ENCODE measurements at regions not wholly inside any gene's neighbourhood (a gene's known extent, or its start where the extent isn't known, plus 50 kb on each side); places are given as distances from the start of the nearest gene placed in this dataset.

DNA sequence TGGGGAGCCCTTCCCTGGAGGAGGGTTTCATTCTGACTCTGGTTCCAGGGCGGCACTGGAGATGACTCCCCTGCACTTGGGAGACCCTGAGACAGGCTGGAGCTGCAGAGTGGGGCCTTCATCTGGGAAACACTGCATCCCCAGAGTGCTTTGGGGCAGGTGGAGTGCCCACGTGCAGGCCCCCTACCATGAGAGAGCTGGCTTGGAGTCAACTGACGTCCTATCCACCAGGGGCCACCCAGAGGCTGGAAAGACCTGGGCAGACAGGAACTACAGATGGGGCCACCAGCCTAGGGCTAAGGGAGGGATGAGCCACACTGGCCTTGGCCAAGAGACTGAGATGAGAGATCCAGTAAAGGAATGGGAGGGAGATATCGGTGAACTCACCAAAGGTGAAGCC is 153.8 kb downstream of the ASB1 start:
- no peak for DNase-seq (ENCODE audit: low read depth in 2 of 2)

DNA sequence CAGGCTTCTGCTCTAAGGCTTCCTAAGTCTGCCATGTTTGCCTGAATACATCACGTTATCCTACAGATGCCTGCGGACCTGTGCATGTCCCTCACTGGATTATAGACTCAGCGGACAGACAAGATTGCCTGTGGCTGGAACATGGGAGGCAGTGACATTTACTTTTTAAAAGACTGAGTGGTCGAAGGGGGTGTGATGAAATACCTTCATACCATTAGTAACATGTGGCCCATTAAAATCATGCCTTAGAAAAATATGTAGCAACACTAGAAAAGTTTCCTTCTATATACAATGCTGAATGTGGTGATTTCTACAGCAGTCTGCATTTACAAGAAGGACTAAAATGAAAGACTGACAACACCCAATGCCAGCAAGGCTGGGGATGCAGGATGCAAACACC is 154.4 kb downstream of the ASB1 start:
- DNase-seq (ENCODE audit: low read depth in 2 of 2): no peak

DNA sequence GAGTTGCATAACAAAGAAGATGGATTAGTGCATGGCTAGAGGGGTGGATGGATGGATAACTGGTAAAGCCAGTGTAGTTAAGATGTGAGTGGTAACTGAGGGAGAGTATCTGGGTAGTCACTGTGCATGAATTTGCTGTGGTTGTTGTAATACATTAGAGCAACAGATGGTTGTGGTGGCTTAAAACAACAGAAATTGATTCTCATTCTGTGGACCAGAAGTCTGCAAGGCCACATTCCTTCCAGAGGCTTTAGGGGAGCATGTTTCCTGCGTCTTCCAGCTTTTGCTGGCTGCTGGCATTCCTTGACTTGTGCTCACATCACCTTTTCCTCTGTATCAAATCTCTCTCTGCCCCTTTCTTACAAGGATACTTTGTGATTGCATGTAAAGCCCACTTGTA is 155.4 kb downstream of the ASB1 start:
- no peak for DNase-seq (ENCODE audit: low read depth in 2 of 2)

- DNase-seq (ENCODE audit: low read depth in 2 of 2): no peak
Observed at GRCh38 chr2:238584617-238585016, 157.9 kb downstream of the ASB1 start.

DNA sequence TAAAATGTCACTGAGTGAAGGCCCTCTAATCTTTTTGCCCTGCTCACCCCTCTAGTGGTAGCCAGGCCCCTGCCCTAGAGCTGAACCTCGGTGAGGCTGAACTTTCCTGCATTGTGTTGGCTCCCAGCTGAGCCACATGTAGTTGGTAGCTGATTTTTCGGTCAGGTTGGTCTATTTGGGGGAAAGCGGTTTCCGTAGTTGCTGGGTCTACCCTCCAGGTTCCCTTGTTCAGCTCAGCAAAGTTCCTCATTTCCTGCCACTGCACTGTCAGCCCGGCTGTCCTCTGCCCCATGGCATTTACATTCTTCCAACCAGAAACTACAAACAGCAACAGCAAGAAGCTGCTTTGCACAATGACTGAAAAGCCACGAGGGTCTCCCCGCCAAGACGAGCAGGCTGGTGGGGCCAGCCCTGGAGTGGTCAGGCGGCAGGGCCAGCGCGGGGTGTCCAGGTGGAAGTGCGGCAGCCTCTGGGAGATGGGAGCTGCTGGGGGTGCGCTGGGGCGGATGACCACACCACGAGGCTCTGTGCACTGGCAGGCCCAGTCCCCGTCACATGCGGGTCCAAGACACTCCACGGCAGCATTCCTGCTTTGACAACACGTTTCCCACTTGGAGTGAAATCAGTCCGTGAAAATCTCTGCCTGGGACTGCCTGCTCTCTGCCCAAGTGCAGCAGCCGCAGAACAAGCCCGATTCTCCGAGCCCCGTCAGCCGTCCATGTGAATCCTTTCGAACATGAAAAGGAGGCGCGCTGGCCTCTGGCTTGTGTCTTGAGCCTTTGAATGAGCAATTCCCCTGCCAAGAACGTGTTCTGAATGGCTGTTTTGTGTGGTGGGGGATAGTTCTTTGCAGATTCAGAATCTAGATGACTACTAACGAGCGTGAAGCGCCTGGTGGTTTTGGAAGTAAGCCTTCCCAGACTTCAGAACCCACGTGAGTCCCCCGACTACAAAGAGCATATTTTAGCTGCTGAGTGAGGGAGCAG is 159.4 kb downstream of the ASB1 start:
- no peak for DNase-seq (ENCODE audit: low read depth in 2 of 2)

DNA sequence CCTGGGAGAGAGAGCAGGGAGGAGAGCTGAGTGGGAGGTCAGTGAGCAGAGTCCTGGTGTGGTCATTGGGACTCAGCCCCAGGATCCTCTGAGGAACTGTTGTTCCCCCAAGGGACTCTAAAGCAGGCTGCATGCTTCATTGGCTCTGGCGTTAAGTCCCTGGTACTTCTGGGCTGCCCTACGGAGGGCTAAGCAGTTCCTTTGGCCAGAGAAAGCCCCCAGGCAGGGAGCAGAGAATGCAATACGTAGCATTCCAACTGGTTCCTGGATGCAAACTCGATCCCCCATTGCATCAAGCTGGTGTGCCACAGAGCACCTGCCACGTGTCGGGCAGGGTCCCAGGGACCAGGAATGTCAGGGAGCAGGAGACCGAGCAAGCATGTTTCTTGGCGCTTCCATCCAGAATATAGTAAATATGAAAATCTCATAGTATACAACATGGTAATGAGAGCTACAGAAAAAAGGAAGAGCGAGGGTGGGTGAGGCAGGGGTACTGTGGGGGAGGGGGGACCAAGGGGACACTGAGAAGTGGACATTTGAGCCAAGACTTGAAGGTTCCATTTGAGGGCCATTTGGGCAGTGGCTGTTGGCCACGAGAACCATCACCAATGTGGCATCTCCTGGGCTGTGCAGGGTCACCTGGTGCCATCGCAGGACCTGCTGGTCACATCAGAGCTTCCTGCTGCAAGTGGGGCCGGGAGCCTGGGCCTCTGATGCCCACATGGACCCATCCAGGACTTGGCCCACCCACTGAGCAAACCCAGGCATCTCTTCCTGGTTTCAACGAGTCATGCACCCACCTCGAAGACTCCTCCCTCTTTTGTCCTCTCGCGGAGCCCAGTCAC is 160.4 kb downstream of the ASB1 start:
- DNase-seq (ENCODE audit: low read depth in 2 of 2): no peak

- DNase-seq (ENCODE audit: low read depth in 2 of 2): no peak
Observed at GRCh38 chr2:238587776-238588660, 161.3 kb downstream of the ASB1 start.

DNA sequence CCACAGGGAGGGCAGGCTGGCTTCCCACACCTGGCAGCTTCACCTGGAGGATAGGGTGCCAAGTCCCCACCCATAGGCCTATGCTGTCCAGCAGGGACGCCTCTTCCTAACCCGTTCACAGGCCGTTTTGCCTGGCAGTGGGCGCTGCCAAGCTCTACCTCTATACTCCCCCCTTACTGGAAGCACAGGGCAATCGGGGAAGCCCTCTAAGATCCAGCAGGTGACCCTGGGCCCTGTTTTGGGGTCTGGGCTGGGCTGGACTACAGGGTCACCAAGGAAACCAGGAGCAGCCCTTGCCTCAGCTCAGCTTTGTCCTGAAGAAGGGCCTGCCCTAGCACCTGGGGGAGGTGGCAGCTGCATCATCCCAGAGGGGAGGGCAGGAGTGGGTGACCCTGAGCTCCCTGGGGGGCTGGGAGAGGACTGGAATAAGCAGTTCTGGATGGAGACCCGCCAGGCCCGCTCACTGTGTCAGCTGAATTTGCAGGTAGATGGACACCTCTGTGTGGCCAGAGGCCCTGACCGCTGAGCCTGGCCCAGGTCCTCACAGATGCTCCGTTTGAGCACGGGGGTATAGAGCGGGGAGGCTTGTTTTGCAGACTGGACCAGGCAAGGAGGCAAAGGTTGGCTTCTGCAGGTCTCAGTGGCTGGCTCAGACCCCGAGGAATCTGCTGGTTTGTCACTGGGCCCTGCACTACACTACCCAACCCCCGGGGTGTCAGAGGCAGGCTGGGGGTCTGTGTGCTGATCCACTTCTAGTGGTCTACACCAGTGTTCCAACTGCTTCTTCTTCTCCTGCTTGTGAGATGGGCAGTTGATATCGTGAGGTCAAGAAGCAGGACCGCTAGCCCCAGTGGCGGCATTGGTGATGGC is 163.1 kb downstream of the ASB1 start:
- no peak for DNase-seq (ENCODE audit: low read depth in 2 of 2)

DNA sequence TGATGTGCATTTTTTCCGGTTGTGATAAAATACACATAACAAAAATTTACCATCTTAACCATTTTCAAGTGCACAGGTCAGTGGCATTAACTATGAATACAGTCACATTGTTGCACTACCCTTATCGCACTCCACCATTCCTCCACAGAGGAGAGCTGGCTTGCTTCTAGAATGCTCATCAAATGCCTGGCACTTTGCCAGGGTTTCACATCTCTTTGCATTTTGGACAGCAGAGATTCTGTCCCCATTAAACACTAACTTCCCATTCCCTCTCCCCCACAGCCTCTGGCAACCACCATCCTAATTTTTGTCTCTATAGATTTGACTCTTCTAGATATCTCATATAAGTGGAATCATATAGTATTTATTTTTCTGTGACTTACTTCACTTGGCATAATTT is 165.0 kb downstream of the ASB1 start:
- no peak for DNase-seq (ENCODE audit: low read depth in 2 of 2)

DNA sequence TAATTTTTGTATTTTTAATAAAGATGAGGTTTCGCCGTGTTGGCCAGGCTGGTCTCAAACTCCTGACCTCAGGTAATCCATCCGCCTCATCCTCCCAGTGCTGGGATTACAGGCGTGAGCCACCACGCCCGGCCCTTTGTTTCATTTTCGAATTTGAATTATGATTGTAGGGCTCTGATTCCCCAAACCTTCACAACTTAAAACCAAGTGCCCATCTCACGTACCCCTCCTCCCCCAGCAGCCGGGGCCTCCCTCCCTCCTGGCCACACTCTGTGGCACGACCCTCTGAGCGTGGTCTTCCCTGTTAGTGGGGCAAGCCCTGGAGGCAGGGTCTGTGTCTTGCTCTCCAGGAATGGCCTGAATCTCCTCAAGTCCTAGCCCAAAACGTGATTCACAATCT is 166.5 kb downstream of the ASB1 start:
- DNase-seq (ENCODE audit: low read depth in 2 of 2): no peak

DNA sequence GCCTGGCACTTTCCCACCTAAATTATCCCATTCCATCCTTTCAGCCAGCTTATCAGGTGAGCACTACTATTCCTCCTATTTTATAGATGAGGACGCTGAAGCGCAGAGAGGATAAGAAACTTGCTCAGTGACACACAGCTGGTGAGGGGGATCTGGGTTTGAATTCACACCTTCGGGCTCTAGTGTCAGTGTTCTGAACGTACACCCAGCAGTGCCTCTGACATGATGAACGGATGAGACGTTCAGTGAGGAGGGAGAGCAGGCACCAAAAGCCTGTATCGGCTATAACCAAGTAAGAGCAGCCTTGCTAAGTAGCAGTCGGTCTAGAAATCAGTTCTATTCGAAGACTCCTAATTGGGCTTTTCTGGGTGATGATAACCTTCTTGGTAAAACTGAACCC is 167.0 kb downstream of the ASB1 start:
- DNase-seq (ENCODE audit: low read depth in 2 of 2): no peak

DNA sequence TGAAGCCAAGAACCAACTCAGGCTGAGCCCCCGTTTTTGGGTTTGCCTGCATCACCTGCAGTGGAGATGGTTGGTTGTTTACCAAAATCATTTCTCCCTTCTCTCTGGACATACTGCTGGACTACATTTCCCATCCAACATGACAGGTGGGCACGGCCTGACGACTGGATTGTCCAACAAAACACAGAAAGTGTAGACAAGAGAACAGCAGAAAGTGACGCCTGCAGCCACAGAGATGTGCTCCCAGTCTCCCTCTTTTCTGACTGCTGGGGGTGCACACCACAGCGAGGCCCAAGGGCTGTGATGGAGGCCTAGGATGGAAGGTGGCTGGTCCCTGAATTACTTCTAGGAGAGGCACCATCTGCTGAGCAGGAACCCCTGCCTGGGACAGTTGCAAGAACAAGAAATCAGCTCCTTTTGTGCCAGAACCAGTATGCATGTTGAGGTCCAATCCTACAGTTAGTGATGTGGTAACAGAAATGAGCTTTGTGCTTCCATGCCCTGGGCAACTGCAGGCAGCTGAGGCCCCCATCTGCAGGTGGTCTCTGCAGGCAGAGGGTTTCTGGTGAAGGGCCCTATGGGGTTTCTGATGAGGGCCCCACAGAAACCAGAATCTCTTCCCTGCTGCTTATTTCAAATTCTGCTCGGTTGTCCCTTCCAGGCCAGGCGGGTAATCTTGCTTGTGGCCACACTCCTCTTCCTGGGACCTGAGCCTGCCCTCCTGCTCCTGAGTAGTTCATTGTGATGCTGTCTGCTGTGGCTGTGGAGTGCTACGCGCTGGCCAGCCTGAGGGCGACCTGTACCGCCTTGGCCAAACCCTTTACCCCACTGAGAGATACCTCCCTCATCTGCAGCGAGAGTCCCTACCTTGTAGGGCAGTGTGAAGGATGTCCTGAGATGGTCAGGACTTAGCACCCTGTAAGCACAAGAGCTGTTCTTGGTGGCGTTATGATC is 168.3 kb downstream of the ASB1 start:
- DNase-seq (ENCODE audit: low read depth in 2 of 2): no peak

GRCh38 chr2:238595750-238596570 is 169.2 kb downstream of the ASB1 start:
- no peak for DNase-seq (ENCODE audit: low read depth in 2 of 2)

GRCh38 chr2:238596571-238597551 is 170.1 kb downstream of the ASB1 start:
- DNase-seq (ENCODE audit: low read depth in 2 of 2): no peak

DNA sequence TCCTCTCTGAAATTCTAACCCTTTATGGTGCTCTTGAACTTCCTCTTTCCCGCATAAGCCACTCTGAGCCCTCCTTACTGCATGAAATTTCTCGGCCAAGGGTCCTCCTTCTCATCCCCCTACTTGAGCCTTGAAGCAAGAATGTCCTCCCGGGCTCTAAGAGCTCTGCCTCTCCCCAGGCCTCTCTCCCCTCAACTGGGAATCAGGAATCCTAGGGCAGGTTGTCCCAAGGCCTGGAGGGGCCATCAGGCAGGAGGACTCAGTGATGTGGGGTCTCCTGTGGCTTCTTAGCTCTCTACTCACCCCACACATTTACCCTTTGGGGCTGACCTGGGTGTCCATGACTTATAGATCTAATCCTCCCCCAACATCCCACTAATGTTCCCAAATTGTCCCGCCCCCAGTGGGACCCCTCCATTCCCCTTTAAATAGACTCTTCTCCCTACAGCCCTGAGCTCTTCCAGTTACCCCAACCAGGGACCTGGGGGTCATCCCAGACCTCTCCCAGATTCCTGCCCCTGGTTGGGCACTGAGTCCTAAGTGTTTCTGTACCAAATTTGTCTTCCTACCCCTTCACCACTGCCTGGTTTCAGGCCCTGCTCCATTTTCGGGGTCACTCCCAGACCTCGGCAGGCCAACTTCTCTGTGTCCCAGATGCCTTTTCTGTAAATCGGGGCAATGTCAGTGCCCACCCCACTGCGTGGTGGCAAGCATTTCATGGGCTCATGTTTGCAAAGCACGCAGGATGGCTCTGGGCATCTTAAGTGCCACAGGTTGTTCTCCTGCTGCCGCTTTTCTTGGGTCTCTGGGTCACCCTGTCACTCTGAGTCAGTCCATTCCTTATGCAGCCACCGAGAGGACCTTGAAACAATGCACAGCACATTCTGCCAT is 171.2 kb downstream of the ASB1 start:
- DNase-seq (ENCODE audit: low read depth in 2 of 2): no peak

DNA sequence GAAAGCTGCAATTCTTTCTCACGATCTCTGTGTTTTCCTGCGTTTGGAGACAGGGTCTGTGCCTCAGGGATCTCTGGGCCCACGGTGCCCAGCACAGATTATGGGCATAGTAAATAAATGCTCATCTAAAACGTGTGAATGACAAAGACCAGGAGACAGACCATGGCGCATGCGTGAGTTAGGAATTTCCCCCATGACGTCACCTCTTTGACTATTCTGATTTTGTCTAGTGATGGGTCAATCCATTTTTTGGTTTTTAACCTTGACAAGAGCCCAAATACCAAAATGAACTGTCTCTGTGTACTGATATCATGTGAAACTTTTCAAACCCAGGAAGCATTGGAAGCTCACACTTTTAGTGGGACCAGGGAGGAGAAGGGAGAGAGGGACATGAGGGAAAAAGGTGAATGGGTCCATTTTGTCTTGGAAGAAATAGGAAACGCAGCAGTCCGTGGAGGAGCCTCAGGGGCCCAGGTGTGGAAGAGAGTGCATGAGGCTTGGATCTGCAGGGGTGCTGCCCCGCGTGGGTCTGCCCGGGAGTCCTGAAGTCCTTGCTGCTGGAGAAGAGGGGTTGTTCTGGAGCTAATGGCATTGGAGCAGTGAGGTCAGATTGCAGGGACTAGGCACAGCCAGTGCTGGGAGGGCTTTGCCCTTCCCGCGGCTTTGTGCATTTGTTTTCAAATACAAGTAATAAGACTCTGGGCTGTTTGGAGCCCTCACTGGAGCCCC is 172.2 kb downstream of the ASB1 start:
- DNase-seq (ENCODE audit: low read depth in 2 of 2): no peak

Measured in activated CD8-positive, alpha-beta memory T cell treated with anti-CD3 and anti-CD28 coated beads for 4 hours (primary cell).